ENCODE measurements at regions not wholly inside any gene's neighbourhood (a gene's known extent, or its start where the extent isn't known, plus 50 kb on each side); places are given as distances from the start of the nearest gene placed in this dataset.
A peak's percentile ranks its signal among the peaks of the same experiment; 100 is the strongest.

- ATAC-seq (ENCODE audit: low read depth) (no peak), DNase-seq (ENCODE audit: low spot score) (no peak)
- no peak for TF ChIP-seq CTCF (IDR thresholded peaks at IDR 0.05; ENCODE audit: poor library complexity, severe bottlenecking)
- Histone ChIP-seq H3K36me3 (ENCODE audit: low read depth) (no peaks in the 10 kb centered on the region), H3K27me3 (ENCODE audit: insufficient read depth, poor library complexity, severe bottlenecking) (no peaks in the 10 kb centered on the region), H3K4me1 (ENCODE audit: insufficient read depth, poor library complexity, severe bottlenecking) (peaks cover 18% of the 10 kb centered on the region), H3K27ac (ENCODE audit: poor library complexity, severe bottlenecking) (no peak overlapping the region), H3K4me3 (ENCODE audit: severe bottlenecking) (no peak overlapping the region), H3K9me3 (ENCODE audit: severe bottlenecking) (peaks cover 2% of the 10 kb centered on the region)
Observed at GRCh38 chr7:47653550-47654411, 71.9 kb upstream of the TNS3 start.

GRCh38 chr7:47652591-47652990 lies 70.7 kb upstream of the TNS3 start:
- DNase-seq (ENCODE audit: low spot score), result no peak
- no peak overlapping the region for H3K27ac ChIP-seq (ENCODE audit: poor library complexity, severe bottlenecking)
- no peaks in the 10 kb centered on the region for H3K36me3 ChIP-seq (ENCODE audit: low read depth)
- no peak overlapping the region for H3K4me3 ChIP-seq (ENCODE audit: severe bottlenecking)
- peaks cover 2% of the 10 kb centered on the region for H3K9me3 ChIP-seq (ENCODE audit: severe bottlenecking)
- H3K27me3 ChIP-seq (ENCODE audit: insufficient read depth, poor library complexity, severe bottlenecking), result no peaks in the 10 kb centered on the region
- TF ChIP-seq CTCF (IDR thresholded peaks at IDR 0.05; ENCODE audit: poor library complexity, severe bottlenecking), result no peak
- peaks cover 18% of the 10 kb centered on the region for H3K4me1 ChIP-seq (ENCODE audit: insufficient read depth, poor library complexity, severe bottlenecking)
- no peak for ATAC-seq (ENCODE audit: low read depth)

- Histone ChIP-seq H3K4me3 (ENCODE audit: severe bottlenecking) (no peak overlapping the region), H3K27ac (ENCODE audit: poor library complexity, severe bottlenecking) (peak overlapping the region; percentile 60), H3K27me3 (ENCODE audit: insufficient read depth, poor library complexity, severe bottlenecking) (no peaks in the 10 kb centered on the region), H3K36me3 (ENCODE audit: low read depth) (no peaks in the 10 kb centered on the region), H3K4me1 (ENCODE audit: insufficient read depth, poor library complexity, severe bottlenecking) (peaks cover 18% of the 10 kb centered on the region), H3K9me3 (ENCODE audit: severe bottlenecking) (peaks cover 2% of the 10 kb centered on the region)
- peak; percentile 88 for ATAC-seq (ENCODE audit: low read depth)
- no peak for TF ChIP-seq CTCF (IDR thresholded peaks at IDR 0.05; ENCODE audit: poor library complexity, severe bottlenecking)
- no peak for DNase-seq (ENCODE audit: low spot score)
Observed at GRCh38 chr7:47651355-47652317, 69.7 kb upstream of the TNS3 start.

GRCh38 chr7:47649919-47650318 lies 68.0 kb upstream of the TNS3 start:
- no peak for TF ChIP-seq CTCF (IDR thresholded peaks at IDR 0.05; ENCODE audit: poor library complexity, severe bottlenecking)
- no peak overlapping the region for H3K4me3 ChIP-seq (ENCODE audit: severe bottlenecking)
- H3K4me1 ChIP-seq (ENCODE audit: insufficient read depth, poor library complexity, severe bottlenecking), result peaks cover 18% of the 10 kb centered on the region
- ATAC-seq (ENCODE audit: low read depth), result no peak
- H3K27me3 ChIP-seq (ENCODE audit: insufficient read depth, poor library complexity, severe bottlenecking), result no peaks in the 10 kb centered on the region
- DNase-seq (ENCODE audit: low spot score), result no peak
- peaks cover 2% of the 10 kb centered on the region for H3K9me3 ChIP-seq (ENCODE audit: severe bottlenecking)
- no peaks in the 10 kb centered on the region for H3K36me3 ChIP-seq (ENCODE audit: low read depth)
- H3K27ac ChIP-seq (ENCODE audit: poor library complexity, severe bottlenecking), result no peak overlapping the region

Measured in RWPE2 (cell line).